Transverse colon (tissue), 4 donors: ENCODE measurements at regions not wholly inside any gene's neighbourhood (a gene's known extent, or its start where the extent isn't known, plus 50 kb on each side); places are given as distances from the start of the nearest gene placed in this dataset.
A peak's percentile ranks its signal among the peaks of the same experiment; 100 is the strongest.

ENCODE experiments used
- DNase-seq: peaks from one replicate; pipeline ENCODE4 v3.0.0-alpha.2; 2019
- H3K27ac ChIP-seq, 4 donors: fragments of 200-600 bp; sonication (generic); 2 replicates each; pipeline ENCODE4 v1.5.1; 2016 to 2018; ENCODE audit warnings: inconsistent platforms in 4 of 4
- H3K27me3 ChIP-seq: fragments of 200-600 bp; sonication (generic); 2 replicates; pipeline ENCODE4 v1.5.1; 2017; ENCODE audit warnings: inconsistent platforms
- H3K36me3 ChIP-seq, 4 donors: fragments of 200-600 bp; sonication (generic); 2 replicates each; pipeline ENCODE4 v1.5.1; 2017 to 2019; ENCODE audit warnings: inconsistent platforms in 4 of 4
- H3K4me1 ChIP-seq, 4 donors: fragments of 200-600 bp; sonication (generic); 2 replicates each; pipeline ENCODE4 v1.5.1; 2017 to 2020; ENCODE audit warnings: inconsistent platforms in 4 of 4
- H3K4me3 ChIP-seq, 4 donors: fragments of 200-600 bp; sonication (generic); 1 replicate in 1 of 4; 2 replicates in 3 of 4; pipeline versions ENCODE4 v1.5.1 to v1.6.1; 2017 to 2019; ENCODE audit warnings: inconsistent platforms in 4 of 4
- H3K9me3 ChIP-seq, 2 donors: fragments of 200-600 bp; sonication (generic); 2 replicates each; pipeline ENCODE4 v1.5.1; 2017 to 2019; ENCODE audit warnings: inconsistent platforms in 2 of 2
- EP300 ChIP-seq: sonication (generic); formaldehyde crosslinking; IDR thresholded peaks from one replicate; pipeline ENCODE4 v1.6.1; 2017; ENCODE audit warnings: antibody characterized with exemption, low read depth
- POLR2A ChIP-seq: fragments of 450-650 bp; IDR thresholded peaks from one replicate; pipeline ENCODE4 v1.6.1; 2016; ENCODE audit warnings: antibody characterized with exemption, mild to moderate bottlenecking, moderate library complexity
- POLR2AphosphoS5 ChIP-seq, 3 donors: sonication (generic); formaldehyde crosslinking; IDR thresholded peaks; one replicate each; pipeline ENCODE4 v1.6.1; 2016; ENCODE audit warnings: antibody characterized with exemption in 3 of 3
- WGBS, 2 donors: methylation state at CpG; one replicate each; pipeline ENCODE4 v1.1.5; 2018; ENCODE audit warnings: low coverage in 1 of 2; 5-methylcytosine and 5-hydroxymethylcytosine counted together
- in situ Hi-C, 4 donors: fragments of 200-750 bp; cut with MboI; loops; one replicate each; pipeline versions ENCODE4 v1.15.0 to v1.15.1; 2017; ENCODE audit warnings: low sequenced_read_pairs in 3 of 4, low pct_ligation_motif_present in 1 of 4, low pct_unique_long_range_greater_than_20kb in 1 of 4
- intact Hi-C: fragments of 100-400 bp; cut with DNase I; formaldehyde crosslinking; loops from one replicate; pipeline ENCODE4 v1.15.1; 2023; ENCODE audit warnings: low total_unique reads
- TF ChIP-seq, protein P1 (sequence below), 5 experiments: fragments of 200-600 bp in 3 of 5; fragments of 450-650 bp in 2 of 5; sonication (generic) in 3 of 5; IDR thresholded peaks; 1 replicate in 2 of 5; 2 replicates in 3 of 5; pipeline ENCODE4 v1.5.1; 2016 to 2017; ENCODE audit warnings: antibody characterized with exemption in 5 of 5, inconsistent platforms in 3 of 5, mild to moderate bottlenecking in 2 of 5, moderate library complexity in 1 of 5

DNA sequence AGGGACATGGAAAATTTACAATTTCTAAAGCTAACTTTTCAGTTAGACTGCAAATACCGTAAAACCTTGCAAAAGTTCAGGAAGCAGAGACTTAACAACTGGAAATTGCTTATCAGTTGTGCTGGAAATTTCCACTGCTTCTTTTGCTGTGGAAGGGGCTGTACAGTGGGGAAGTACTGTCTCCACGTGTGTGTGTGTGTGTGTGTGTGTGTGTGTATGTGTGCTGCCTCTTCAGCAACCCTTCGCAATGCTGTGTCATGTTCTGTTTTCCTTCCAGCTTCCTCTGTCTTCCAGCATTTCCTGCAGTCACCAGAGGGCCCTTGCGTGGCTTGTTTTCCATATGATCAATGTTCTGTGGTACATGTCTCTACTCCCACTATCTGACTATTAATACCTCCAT is 87.5 kb upstream of the RANBP3L start:
- TF ChIP-seq, protein P1, sequence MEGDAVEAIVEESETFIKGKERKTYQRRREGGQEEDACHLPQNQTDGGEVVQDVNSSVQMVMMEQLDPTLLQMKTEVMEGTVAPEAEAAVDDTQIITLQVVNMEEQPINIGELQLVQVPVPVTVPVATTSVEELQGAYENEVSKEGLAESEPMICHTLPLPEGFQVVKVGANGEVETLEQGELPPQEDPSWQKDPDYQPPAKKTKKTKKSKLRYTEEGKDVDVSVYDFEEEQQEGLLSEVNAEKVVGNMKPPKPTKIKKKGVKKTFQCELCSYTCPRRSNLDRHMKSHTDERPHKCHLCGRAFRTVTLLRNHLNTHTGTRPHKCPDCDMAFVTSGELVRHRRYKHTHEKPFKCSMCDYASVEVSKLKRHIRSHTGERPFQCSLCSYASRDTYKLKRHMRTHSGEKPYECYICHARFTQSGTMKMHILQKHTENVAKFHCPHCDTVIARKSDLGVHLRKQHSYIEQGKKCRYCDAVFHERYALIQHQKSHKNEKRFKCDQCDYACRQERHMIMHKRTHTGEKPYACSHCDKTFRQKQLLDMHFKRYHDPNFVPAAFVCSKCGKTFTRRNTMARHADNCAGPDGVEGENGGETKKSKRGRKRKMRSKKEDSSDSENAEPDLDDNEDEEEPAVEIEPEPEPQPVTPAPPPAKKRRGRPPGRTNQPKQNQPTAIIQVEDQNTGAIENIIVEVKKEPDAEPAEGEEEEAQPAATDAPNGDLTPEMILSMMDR (IDR thresholded peaks at IDR 0.05): no peak
- TF ChIP-seq POLR2AphosphoS5 (IDR thresholded peaks at IDR 0.05) (no peak), POLR2A (no peak), EP300 (no peak)
- Histone ChIP-seq H3K36me3 (no peaks in the 10 kb centered on the region), H3K27ac (no peak overlapping the region), H3K27me3 (no peaks in the 10 kb centered on the region), H3K9me3 (no peaks in the 10 kb centered on the region), H3K4me3 (no peak overlapping the region), H3K4me1 (peaks cover 0 to 3% (median 0%) of the 10 kb centered on the region in 4 donors)
- intact Hi-C loops (no loop called here), in situ Hi-C loops (no loop called here)
- 37 to 56% methylated on average over 4 of the region's 4 CpGs for WGBS, 2 donors
- peak; percentile 13 for DNase-seq

- Histone ChIP-seq H3K36me3 (no peaks in the 10 kb centered on the region), H3K27ac (no peak overlapping the region), H3K27me3 (no peaks in the 10 kb centered on the region), H3K4me3 (no peak overlapping the region), H3K4me1 (peaks cover 0 to 3% (median 0%) of the 10 kb centered on the region in 4 donors), H3K9me3 (no peaks in the 10 kb centered on the region)
- TF ChIP-seq, protein P1 (IDR thresholded peaks at IDR 0.05): no peak
- in situ Hi-C loops (no loop called here), intact Hi-C loops (loop anchor here (10.0 kb wide), 1 partner anchor 126 kb away; no protein-coding TSS in a partner anchor)
- no peak for DNase-seq
- WGBS, 2 donors: 66% methylated on average over 9 of the region's 9 CpGs; no CpG with 5 or more reads in 1 of the 2 donors
Measured at GRCh38 chr5:36390640-36391039, 88.9 kb upstream of the RANBP3L start.

DNA sequence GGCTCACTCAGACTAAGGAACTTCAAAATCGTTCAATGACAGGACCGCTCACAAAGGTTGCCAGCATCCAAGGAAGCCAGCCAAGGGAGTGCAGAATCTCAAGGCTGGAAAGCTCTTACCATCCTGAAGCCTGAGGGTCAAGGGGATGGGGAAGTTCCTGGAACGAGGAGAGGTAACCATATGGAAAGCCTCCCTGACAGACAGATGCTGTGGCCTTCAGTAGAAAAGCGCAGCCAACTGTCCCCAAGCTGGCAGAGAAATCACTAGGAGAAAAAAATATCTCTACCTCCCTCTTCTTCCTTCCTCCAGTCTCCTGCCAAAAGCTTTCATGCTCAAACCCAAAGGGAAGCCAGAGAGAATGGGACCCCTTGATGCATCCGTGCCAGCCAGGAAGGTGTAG is 90.5 kb upstream of the RANBP3L start:
- no peaks in the 10 kb centered on the region for H3K9me3 ChIP-seq
- no peaks in the 10 kb centered on the region for H3K27me3 ChIP-seq
- H3K4me3 ChIP-seq: no peak overlapping the region
- intact Hi-C loops (loop anchor here (10.0 kb wide), 1 partner anchor 127 kb away; no protein-coding TSS in a partner anchor), in situ Hi-C loops (no loop called here)
- peak overlapping the region in 3 of 4 donors; percentile 23 to 77 (median 60) for H3K27ac ChIP-seq
- WGBS, 2 donors: 74 to 100% methylated on average over 3 to 5 of the region's 5 CpGs
- TF ChIP-seq, protein P1 (IDR thresholded peaks at IDR 0.05): no peak
- TF ChIP-seq POLR2A (no peak), POLR2AphosphoS5 (IDR thresholded peaks at IDR 0.05) (no peak), EP300 (no peak)
- no peak for DNase-seq
- peaks cover 0 to 6% (median 2%) of the 10 kb centered on the region in 4 donors for H3K4me1 ChIP-seq
- H3K36me3 ChIP-seq: no peaks in the 10 kb centered on the region

DNA sequence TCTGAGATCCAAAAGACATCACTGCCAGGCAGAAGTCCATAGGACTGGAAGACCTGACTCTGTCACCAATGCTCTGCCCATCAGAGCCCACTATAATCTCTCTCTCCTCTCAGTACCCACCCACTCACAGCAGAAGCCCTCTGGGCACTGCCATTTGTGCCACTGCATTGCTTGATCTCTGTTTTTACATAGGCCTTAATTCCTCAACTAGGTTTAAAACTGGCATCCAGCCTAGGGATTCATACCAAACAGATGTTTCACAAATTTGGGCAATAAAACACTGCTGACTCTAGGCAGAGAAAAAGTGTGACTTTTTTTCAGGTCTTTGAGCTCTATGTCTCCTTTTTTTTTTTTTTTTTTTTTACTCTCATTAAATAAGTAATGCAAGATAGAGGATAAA is 91.1 kb upstream of the RANBP3L start:
- H3K9me3 ChIP-seq: no peaks in the 10 kb centered on the region
- TF ChIP-seq EP300: no peak
- TF ChIP-seq, protein P1 (IDR thresholded peaks at IDR 0.05): no peak
- no peak for TF ChIP-seq POLR2AphosphoS5 (IDR thresholded peaks at IDR 0.05)
- no peak for TF ChIP-seq POLR2A
- H3K27me3 ChIP-seq: no peaks in the 10 kb centered on the region
- in situ Hi-C loops (no loop called here), intact Hi-C loops (loop anchor here (10.0 kb wide), 1 partner anchor 128 kb away; no protein-coding TSS in a partner anchor)
- no peaks in the 10 kb centered on the region for H3K36me3 ChIP-seq
- DNase-seq: no peak
- peak overlapping the region in 3 of 4 donors; percentile 23 to 77 (median 60) for H3K27ac ChIP-seq
- no peak overlapping the region for H3K4me3 ChIP-seq
- H3K4me1 ChIP-seq: peaks cover 0 to 6% (median 2%) of the 10 kb centered on the region in 4 donors
